Loucy (cell line): ENCODE measurements at regions not wholly inside any gene's neighbourhood (a gene's known extent, or its start where the extent isn't known, plus 50 kb on each side); places are given as distances from the start of the nearest gene placed in this dataset.

ENCODE experiments used
- H2AFZ ChIP-seq: fragments of 200-600 bp; sonication (generic); 2 replicates; pipeline ENCODE4 v1.6.0; 2016; ENCODE audit warnings: antibody characterized with exemption, mild to moderate bottlenecking, low read length, moderate library complexity
- H3F3A ChIP-seq: fragments of 200-600 bp; 2 replicates; pipeline ENCODE4 v1.6.0; 2016; ENCODE audit warnings: antibody characterized with exemption, low read depth, mild to moderate bottlenecking
- H3K27me3 ChIP-seq: fragments of 200-600 bp; sonication (generic); 2 replicates; pipeline ENCODE4 v1.6.1; 2014; ENCODE audit warnings: low read length, mild to moderate bottlenecking; ENCODE audit not compliant: insufficient read depth, poor library complexity, severe bottlenecking
- H3K36me3 ChIP-seq: fragments of 200-600 bp; sonication (generic); 2 replicates; pipeline ENCODE4 v1.6.1; 2016; ENCODE audit warnings: low read length; ENCODE audit not compliant: insufficient read depth
- H3K4me1 ChIP-seq: fragments of 200-600 bp; sonication (generic); 2 replicates; pipeline ENCODE4 v1.5.1; 2014; ENCODE audit warnings: low read length, mild to moderate bottlenecking; ENCODE audit not compliant: insufficient read depth, poor library complexity, severe bottlenecking
- H3K4me2 ChIP-seq: fragments of 200-600 bp; sonication (generic); 2 replicates; pipeline ENCODE4 v1.6.0; 2014; ENCODE audit warnings: antibody characterized with exemption, low read length, low read depth, mild to moderate bottlenecking; ENCODE audit not compliant: poor library complexity, severe bottlenecking
- H3K4me3 ChIP-seq: fragments of 200-600 bp; sonication (generic); 2 replicates; pipeline ENCODE4 v1.5.1; 2014; ENCODE audit warnings: low read length, mild to moderate bottlenecking, mixed read lengths; ENCODE audit not compliant: poor library complexity, severe bottlenecking
- H3K79me2 ChIP-seq: fragments of 200-600 bp; sonication (generic); 2 replicates; pipeline ENCODE4 v1.6.1; 2014; ENCODE audit warnings: low read length; ENCODE audit not compliant: insufficient read depth
- H3K9ac ChIP-seq: fragments of 200-600 bp; sonication (generic); 2 replicates; pipeline ENCODE4 v1.6.0; 2014; ENCODE audit warnings: mild to moderate bottlenecking, low read depth, low read length, moderate library complexity; ENCODE audit not compliant: poor library complexity, severe bottlenecking
- H3K9me2 ChIP-seq: fragments of 200-600 bp; sonication (generic); replicated peaks from 2 replicates; pipeline ENCODE4 v1.6.1; 2016; ENCODE audit warnings: low read depth, low read length, mixed read lengths
- H3K9me3 ChIP-seq: fragments of 200-600 bp; sonication (generic); 2 replicates; pipeline ENCODE4 v1.6.1; 2014; ENCODE audit warnings: mild to moderate bottlenecking, antibody characterized with exemption, low read length, low read depth; ENCODE audit not compliant: insufficient read depth
- H4K20me1 ChIP-seq: fragments of 200-600 bp; sonication (generic); 2 replicates; pipeline ENCODE4 v1.6.0; 2014; ENCODE audit warnings: antibody characterized with exemption, low read length, mild to moderate bottlenecking; ENCODE audit not compliant: insufficient read depth, poor library complexity, severe bottlenecking
- EZH2phosphoT487 ChIP-seq: fragments of 200-600 bp; IDR thresholded peaks from 2 replicates; pipeline ENCODE4 v1.6.1; 2018; ENCODE audit warnings: antibody characterized with exemption, mild to moderate bottlenecking, moderate library complexity, borderline replicate concordance
- TF ChIP-seq, protein P1 (sequence below): fragments of 200-600 bp; sonication (generic); conservative IDR thresholded peaks from 2 replicates; pipeline ENCODE4 v1.5.1; 2014; ENCODE audit warnings: mild to moderate bottlenecking, antibody characterized with exemption, low read length

DNA sequence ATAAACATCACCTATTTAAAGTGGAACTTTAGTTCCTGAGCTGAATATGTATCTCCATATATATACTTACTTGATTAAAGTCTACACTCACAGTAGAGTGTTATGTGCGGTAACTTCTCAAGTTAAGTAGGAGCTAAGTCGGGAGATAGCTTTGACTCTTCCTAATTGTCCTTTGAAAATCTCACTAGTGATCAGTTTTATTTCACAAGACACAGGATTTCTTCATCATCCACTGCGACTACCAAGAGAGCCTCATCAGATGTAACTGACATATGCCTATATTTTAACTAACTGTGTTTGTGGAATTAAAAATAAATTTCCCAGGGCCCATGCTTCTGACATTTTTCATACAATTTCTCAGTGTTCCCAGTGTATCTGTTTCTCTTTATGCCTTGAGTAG is 1664.0 kb downstream of the EFNB2 start:
- Histone ChIP-seq H3F3A (peaks cover 5% of the 10 kb centered on the region; the same call in 1 of the 2 replicates), H3K27me3 (peaks cover 10% of the 10 kb centered on the region), H3K36me3 (no peaks in the 10 kb centered on the region), H3K4me1 (peaks cover 24% of the 10 kb centered on the region), H3K9me2 (no peaks in the 10 kb centered on the region), H2AFZ (no peak overlapping the region), H3K9me3 (0 out of 2 replicates have a peak, but pooled peaks cover 6% of the 10 kb centered on the region), H3K9ac (no peak overlapping the region), H4K20me1 (no peaks in the 10 kb centered on the region), H3K4me3 (no peak overlapping the region), H3K79me2 (no peaks in the 10 kb centered on the region), H3K4me2 (no peak overlapping the region)
- TF ChIP-seq, protein P1, sequence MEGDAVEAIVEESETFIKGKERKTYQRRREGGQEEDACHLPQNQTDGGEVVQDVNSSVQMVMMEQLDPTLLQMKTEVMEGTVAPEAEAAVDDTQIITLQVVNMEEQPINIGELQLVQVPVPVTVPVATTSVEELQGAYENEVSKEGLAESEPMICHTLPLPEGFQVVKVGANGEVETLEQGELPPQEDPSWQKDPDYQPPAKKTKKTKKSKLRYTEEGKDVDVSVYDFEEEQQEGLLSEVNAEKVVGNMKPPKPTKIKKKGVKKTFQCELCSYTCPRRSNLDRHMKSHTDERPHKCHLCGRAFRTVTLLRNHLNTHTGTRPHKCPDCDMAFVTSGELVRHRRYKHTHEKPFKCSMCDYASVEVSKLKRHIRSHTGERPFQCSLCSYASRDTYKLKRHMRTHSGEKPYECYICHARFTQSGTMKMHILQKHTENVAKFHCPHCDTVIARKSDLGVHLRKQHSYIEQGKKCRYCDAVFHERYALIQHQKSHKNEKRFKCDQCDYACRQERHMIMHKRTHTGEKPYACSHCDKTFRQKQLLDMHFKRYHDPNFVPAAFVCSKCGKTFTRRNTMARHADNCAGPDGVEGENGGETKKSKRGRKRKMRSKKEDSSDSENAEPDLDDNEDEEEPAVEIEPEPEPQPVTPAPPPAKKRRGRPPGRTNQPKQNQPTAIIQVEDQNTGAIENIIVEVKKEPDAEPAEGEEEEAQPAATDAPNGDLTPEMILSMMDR = no peak
- TF ChIP-seq EZH2phosphoT487 = no peak

DNA sequence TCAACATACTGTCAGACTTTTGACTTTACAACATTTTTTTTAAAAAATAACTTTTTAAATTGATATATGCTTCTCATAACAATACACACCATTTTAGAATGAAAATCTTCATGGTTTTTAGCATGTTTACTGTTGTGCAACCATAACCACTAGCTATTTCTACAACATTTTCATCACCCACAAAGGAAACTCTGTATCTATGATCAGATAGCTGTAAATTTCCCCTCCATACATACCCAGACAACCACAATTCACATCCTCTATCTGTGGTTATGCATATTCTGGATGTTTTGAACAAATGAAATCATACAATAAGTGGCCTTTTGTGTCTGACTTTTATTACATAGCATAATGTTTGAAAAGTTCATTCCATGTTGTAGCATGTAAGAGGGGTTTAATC is 1666.0 kb downstream of the EFNB2 start:
- H3K36me3 ChIP-seq = no peaks in the 10 kb centered on the region
- H4K20me1 ChIP-seq = no peaks in the 10 kb centered on the region
- no peak overlapping the region for H3K4me2 ChIP-seq
- H3K9me3 ChIP-seq = 0 out of 2 replicates have a peak, but pooled peaks cover 6% of the 10 kb centered on the region
- no peak overlapping the region for H2AFZ ChIP-seq
- no peak overlapping the region for H3K9ac ChIP-seq
- H3K4me1 ChIP-seq = peaks cover 12% of the 10 kb centered on the region
- peaks cover 5% of the 10 kb centered on the region; the same call in 1 of the 2 replicates for H3F3A ChIP-seq
- no peaks in the 10 kb centered on the region for H3K79me2 ChIP-seq
- TF ChIP-seq, protein P1 = no peak
- peak; percentile 55 for TF ChIP-seq EZH2phosphoT487
- H3K4me3 ChIP-seq = no peak overlapping the region
- no peaks in the 10 kb centered on the region for H3K9me2 ChIP-seq
- peaks cover 10% of the 10 kb centered on the region for H3K27me3 ChIP-seq

DNA sequence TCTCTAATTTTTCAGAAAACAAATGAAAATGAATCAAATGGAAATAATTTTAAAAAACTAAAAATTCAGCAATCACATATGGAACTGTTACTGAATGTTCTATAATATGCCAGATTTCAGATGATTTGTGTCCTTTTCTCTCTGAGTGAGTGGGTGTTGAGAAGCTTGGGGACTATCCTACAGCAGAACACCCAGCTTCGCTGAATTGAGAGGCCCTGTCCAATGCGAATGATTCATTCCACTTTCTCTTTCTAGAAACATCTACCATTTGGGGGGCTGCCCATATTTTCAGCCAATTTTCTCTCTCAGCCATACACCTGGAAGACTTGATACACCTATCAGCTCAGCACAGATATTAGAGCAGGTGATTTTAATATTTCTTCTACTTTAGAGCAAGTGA is 1666.7 kb downstream of the EFNB2 start:
- no peaks in the 10 kb centered on the region for H3K36me3 ChIP-seq

More for the DNA sequence above, 1666.7 kb downstream of the EFNB2 start:
- H3K79me2 ChIP-seq = no peaks in the 10 kb centered on the region
- no peaks in the 10 kb centered on the region for H4K20me1 ChIP-seq
- no peaks in the 10 kb centered on the region for H3K9me2 ChIP-seq
- no peak overlapping the region for H3K4me2 ChIP-seq
- no peak overlapping the region for H2AFZ ChIP-seq
- no peak for TF ChIP-seq EZH2phosphoT487
- TF ChIP-seq, protein P1 = no peak
- peaks cover 11% of the 10 kb centered on the region for H3K4me1 ChIP-seq
- H3K9ac ChIP-seq = no peak overlapping the region
- H3K27me3 ChIP-seq = peaks cover 10% of the 10 kb centered on the region
- peaks cover 5% of the 10 kb centered on the region; the same call in 1 of the 2 replicates for H3F3A ChIP-seq
- H3K9me3 ChIP-seq = 0 out of 2 replicates have a peak, but pooled peaks cover 6% of the 10 kb centered on the region
- H3K4me3 ChIP-seq = no peak overlapping the region
